DOHH2 (cell line): ENCODE measurements at regions not wholly inside any gene's neighbourhood (a gene's known extent, or its start where the extent isn't known, plus 50 kb on each side); places are given as distances from the start of the nearest gene placed in this dataset.

Experiments
- H3F3A ChIP-seq: fragments of 200-600 bp; sonication (generic), shearing (Covaris generic); 2 replicates; pipeline ENCODE4 v1.6.0; 2016; ENCODE audit warnings: antibody characterized with exemption, mild to moderate bottlenecking; ENCODE audit not compliant: control insufficient read depth, insufficient read depth
- H3K27ac ChIP-seq: fragments of 200-600 bp; sonication (generic); 2 replicates; pipeline ENCODE4 v1.5.1; 2014; ENCODE audit warnings: low read depth, mild to moderate bottlenecking, low read length, moderate library complexity
- H3K27me3 ChIP-seq: fragments of 200-600 bp; sonication (generic); 2 replicates; pipeline ENCODE4 v1.6.1; 2014; ENCODE audit warnings: mild to moderate bottlenecking, low read length, mixed read lengths; ENCODE audit not compliant: control insufficient read depth
- H3K36me3 ChIP-seq: fragments of 200-600 bp; sonication (generic); 2 replicates; pipeline ENCODE4 v1.6.1; 2014; ENCODE audit warnings: mild to moderate bottlenecking, low read length, moderate library complexity, mixed read lengths; ENCODE audit not compliant: control insufficient read depth
- H3K4me1 ChIP-seq: fragments of 200-600 bp; sonication (generic); 2 replicates; pipeline ENCODE4 v1.6.1; 2014; ENCODE audit warnings: mild to moderate bottlenecking, low read length, mixed read lengths; ENCODE audit not compliant: control insufficient read depth
- H3K4me2 ChIP-seq: fragments of 200-600 bp; sonication (generic); 2 replicates; pipeline ENCODE4 v1.6.0; 2014; ENCODE audit warnings: mild to moderate bottlenecking, low read length, moderate library complexity
- H3K4me3 ChIP-seq: fragments of 200-600 bp; sonication (generic); 2 replicates; pipeline ENCODE4 v1.5.1; 2014; ENCODE audit warnings: mild to moderate bottlenecking, low read length, mixed read lengths
- H3K79me2 ChIP-seq: fragments of 200-600 bp; sonication (generic); 2 replicates; pipeline ENCODE4 v1.6.1; 2014; ENCODE audit warnings: mild to moderate bottlenecking, low read length, mixed read lengths; ENCODE audit not compliant: control insufficient read depth
- H3K9me2 ChIP-seq: fragments of 200-600 bp; sonication (generic); replicated peaks from 2 replicates; pipeline ENCODE4 v1.6.1; 2014; ENCODE audit warnings: mild to moderate bottlenecking, low read length, mixed read lengths; ENCODE audit not compliant: control insufficient read depth
- H3K9me3 ChIP-seq: fragments of 200-600 bp; sonication (generic); 2 replicates; pipeline ENCODE4 v1.6.1; 2014; ENCODE audit warnings: antibody characterized with exemption, low read length, mixed read lengths; ENCODE audit not compliant: control insufficient read depth, insufficient read depth
- H4K20me1 ChIP-seq: fragments of 200-600 bp; sonication (generic); 2 replicates; pipeline ENCODE4 v1.6.0; 2014; ENCODE audit warnings: low read depth, mild to moderate bottlenecking, antibody characterized with exemption, low read length, moderate library complexity; ENCODE audit not compliant: control insufficient read depth, insufficient read depth
- EZH2phosphoT487 ChIP-seq: fragments of 200-600 bp; sonication (generic); IDR thresholded peaks from 2 replicates; pipeline ENCODE4 v1.6.1; 2017; ENCODE audit warnings: borderline replicate concordance, mild to moderate bottlenecking, antibody characterized with exemption, low read length, moderate library complexity, mixed read lengths
- TF ChIP-seq, protein P1 (sequence below): fragments of 200-600 bp; sonication (generic); IDR thresholded peaks from one replicate; pipeline ENCODE4 v1.5.1; 2014; ENCODE audit warnings: antibody characterized with exemption, mild to moderate bottlenecking, low read depth, low read length; ENCODE audit not compliant: poor library complexity, severe bottlenecking

- no peaks in the 10 kb centered on the region for H3K9me2 ChIP-seq
- H3F3A ChIP-seq, result no peaks in the 10 kb centered on the region
- H3K79me2 ChIP-seq, result no peaks in the 10 kb centered on the region
Measured at GRCh38 chr12:115042341-115042740, 358.4 kb upstream of the TBX3 start.

DNA sequence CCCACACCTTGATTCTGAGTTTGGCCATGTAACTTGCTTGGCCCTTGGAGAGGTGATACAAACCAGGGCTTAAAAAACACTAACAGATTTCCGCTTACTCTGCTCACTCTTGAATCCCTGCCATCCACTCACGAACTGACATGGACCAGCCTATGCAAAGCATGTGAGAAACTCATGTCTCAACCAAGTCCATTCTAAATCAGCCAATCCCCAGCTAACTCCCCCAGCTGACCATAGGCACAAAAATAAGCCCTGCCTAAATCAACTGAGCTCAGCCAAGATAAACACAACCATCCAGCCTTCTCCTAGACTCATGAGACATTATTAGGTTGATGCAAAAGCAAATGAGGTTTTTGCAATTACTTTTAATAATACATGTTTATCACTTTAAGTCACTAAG lies 353.9 kb upstream of the TBX3 start:
- TF ChIP-seq, protein P1, sequence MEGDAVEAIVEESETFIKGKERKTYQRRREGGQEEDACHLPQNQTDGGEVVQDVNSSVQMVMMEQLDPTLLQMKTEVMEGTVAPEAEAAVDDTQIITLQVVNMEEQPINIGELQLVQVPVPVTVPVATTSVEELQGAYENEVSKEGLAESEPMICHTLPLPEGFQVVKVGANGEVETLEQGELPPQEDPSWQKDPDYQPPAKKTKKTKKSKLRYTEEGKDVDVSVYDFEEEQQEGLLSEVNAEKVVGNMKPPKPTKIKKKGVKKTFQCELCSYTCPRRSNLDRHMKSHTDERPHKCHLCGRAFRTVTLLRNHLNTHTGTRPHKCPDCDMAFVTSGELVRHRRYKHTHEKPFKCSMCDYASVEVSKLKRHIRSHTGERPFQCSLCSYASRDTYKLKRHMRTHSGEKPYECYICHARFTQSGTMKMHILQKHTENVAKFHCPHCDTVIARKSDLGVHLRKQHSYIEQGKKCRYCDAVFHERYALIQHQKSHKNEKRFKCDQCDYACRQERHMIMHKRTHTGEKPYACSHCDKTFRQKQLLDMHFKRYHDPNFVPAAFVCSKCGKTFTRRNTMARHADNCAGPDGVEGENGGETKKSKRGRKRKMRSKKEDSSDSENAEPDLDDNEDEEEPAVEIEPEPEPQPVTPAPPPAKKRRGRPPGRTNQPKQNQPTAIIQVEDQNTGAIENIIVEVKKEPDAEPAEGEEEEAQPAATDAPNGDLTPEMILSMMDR, result no peak
- TF ChIP-seq EZH2phosphoT487, result no peak
- no peaks in the 10 kb centered on the region for H3K36me3 ChIP-seq
- no peaks in the 10 kb centered on the region for H3K79me2 ChIP-seq
- H4K20me1 ChIP-seq, result no peaks in the 10 kb centered on the region
- H3K4me3 ChIP-seq, result no peak overlapping the region
- no peak overlapping the region for H3K27ac ChIP-seq
- no peak overlapping the region for H3K4me2 ChIP-seq
- H3K9me2 ChIP-seq, result no peaks in the 10 kb centered on the region
- H3K4me1 ChIP-seq, result no peaks in the 10 kb centered on the region
- no peaks in the 10 kb centered on the region for H3K27me3 ChIP-seq
- no peaks in the 10 kb centered on the region for H3F3A ChIP-seq
- no peaks in the 10 kb centered on the region for H3K9me3 ChIP-seq

More at GRCh38 chr12:115042341-115042740, 358.4 kb upstream of the TBX3 start:
- H3K4me3 ChIP-seq, result no peak overlapping the region
- H3K36me3 ChIP-seq, result no peaks in the 10 kb centered on the region
- no peaks in the 10 kb centered on the region for H3K9me3 ChIP-seq
- H3K27me3 ChIP-seq, result no peaks in the 10 kb centered on the region
- TF ChIP-seq, protein P1, result no peak
- no peak for TF ChIP-seq EZH2phosphoT487
- H3K27ac ChIP-seq, result no peak overlapping the region
- no peak overlapping the region for H3K4me2 ChIP-seq
- no peaks in the 10 kb centered on the region for H3K4me1 ChIP-seq
- H4K20me1 ChIP-seq, result no peaks in the 10 kb centered on the region

GRCh38 chr12:115035535-115036107 lies 351.6 kb upstream of the TBX3 start:
- H3K9me3 ChIP-seq, result no peaks in the 10 kb centered on the region
- no peaks in the 10 kb centered on the region for H3K27me3 ChIP-seq
- H3K79me2 ChIP-seq, result no peaks in the 10 kb centered on the region
- H3K4me1 ChIP-seq, result no peaks in the 10 kb centered on the region
- H3K4me2 ChIP-seq, result no peak overlapping the region
- no peaks in the 10 kb centered on the region for H3K36me3 ChIP-seq
- H4K20me1 ChIP-seq, result no peaks in the 10 kb centered on the region
- no peaks in the 10 kb centered on the region for H3K9me2 ChIP-seq
- no peaks in the 10 kb centered on the region for H3F3A ChIP-seq
- no peak overlapping the region for H3K27ac ChIP-seq
- no peak overlapping the region for H3K4me3 ChIP-seq
- TF ChIP-seq, protein P1, result no peak
- no peak for TF ChIP-seq EZH2phosphoT487
